ENCODE measurements at regions not wholly inside any gene's neighbourhood (a gene's known extent, or its start where the extent isn't known, plus 50 kb on each side); places are given as distances from the start of the nearest gene placed in this dataset.

GRCh38 chr1:233730380-233730779, 116.5 kb downstream of the KCNK1 start:
- TF ChIP-seq CTCF (IDR thresholded peaks at IDR 0.05; ENCODE audit: unreplicated experiment) = no peak
- Mint-ChIP-seq H3K4me3 (ENCODE audit: low read depth, unreplicated experiment) (no peak overlapping the region), H3K27me3 (ENCODE audit: unreplicated experiment) (no peaks in the 10 kb centered on the region), H3K27ac (ENCODE audit: unreplicated experiment) (no peak overlapping the region), H3K9me3 (ENCODE audit: low read depth, unreplicated experiment) (no peaks in the 10 kb centered on the region), H3K36me3 (ENCODE audit: insufficient read depth, unreplicated experiment) (no peaks in the 10 kb centered on the region), H3K4me1 (ENCODE audit: low read depth, unreplicated experiment) (no peaks in the 10 kb centered on the region)
- intact Hi-C loops (cut with micrococcal nuclease; ENCODE audit: unreplicated experiment) = no loop called here
- CTCF ChIA-PET = no interaction called here
- DNase-seq = no peak
- BruUV-seq (replicated peaks) = no TSS peak

- CTCF ChIA-PET = no interaction called here
- no peaks in the 10 kb centered on the region for H3K4me1 Mint-ChIP-seq (ENCODE audit: low read depth, unreplicated experiment)
- BruUV-seq (replicated peaks) = no TSS peak
- H3K36me3 Mint-ChIP-seq (ENCODE audit: insufficient read depth, unreplicated experiment) = no peaks in the 10 kb centered on the region
- no peaks in the 10 kb centered on the region for H3K9me3 Mint-ChIP-seq (ENCODE audit: low read depth, unreplicated experiment)
- no peak overlapping the region for H3K4me3 Mint-ChIP-seq (ENCODE audit: low read depth, unreplicated experiment)
- intact Hi-C loops (cut with micrococcal nuclease; ENCODE audit: unreplicated experiment) = no loop called here
- no peak for TF ChIP-seq CTCF (IDR thresholded peaks at IDR 0.05; ENCODE audit: unreplicated experiment)
- H3K27me3 Mint-ChIP-seq (ENCODE audit: unreplicated experiment) = no peaks in the 10 kb centered on the region
- H3K27ac Mint-ChIP-seq (ENCODE audit: unreplicated experiment) = no peak overlapping the region
- peak; percentile 26 for DNase-seq
Observed at GRCh38 chr1:233730809-233731208, 116.9 kb downstream of the KCNK1 start.

GRCh38 chr1:233732206-233732605, 118.3 kb downstream of the KCNK1 start:
- Mint-ChIP-seq H3K27me3 (ENCODE audit: unreplicated experiment) (no peaks in the 10 kb centered on the region), H3K9me3 (ENCODE audit: low read depth, unreplicated experiment) (no peaks in the 10 kb centered on the region), H3K36me3 (ENCODE audit: insufficient read depth, unreplicated experiment) (no peaks in the 10 kb centered on the region), H3K4me1 (ENCODE audit: low read depth, unreplicated experiment) (no peaks in the 10 kb centered on the region), H3K4me3 (ENCODE audit: low read depth, unreplicated experiment) (no peak overlapping the region), H3K27ac (ENCODE audit: unreplicated experiment) (no peak overlapping the region)
- no peak for TF ChIP-seq CTCF (IDR thresholded peaks at IDR 0.05; ENCODE audit: unreplicated experiment)
- intact Hi-C loops (cut with micrococcal nuclease; ENCODE audit: unreplicated experiment) = no loop called here
- CTCF ChIA-PET = interaction anchor here (0.6 kb wide), 1 partner anchor 380 kb away, joined by 4 read pairs; no protein-coding TSS in a partner anchor
- no TSS peak for BruUV-seq (replicated peaks)
- no peak for DNase-seq

- intact Hi-C loops (cut with micrococcal nuclease; ENCODE audit: unreplicated experiment) = no loop called here
- CTCF ChIA-PET = no interaction called here
- DNase-seq = no peak
- H3K9me3 Mint-ChIP-seq (ENCODE audit: low read depth, unreplicated experiment) = no peaks in the 10 kb centered on the region
- H3K4me1 Mint-ChIP-seq (ENCODE audit: low read depth, unreplicated experiment) = no peaks in the 10 kb centered on the region
- no peak overlapping the region for H3K27ac Mint-ChIP-seq (ENCODE audit: unreplicated experiment)
- no peaks in the 10 kb centered on the region for H3K27me3 Mint-ChIP-seq (ENCODE audit: unreplicated experiment)
- H3K4me3 Mint-ChIP-seq (ENCODE audit: low read depth, unreplicated experiment) = no peak overlapping the region
- no peak for TF ChIP-seq CTCF (IDR thresholded peaks at IDR 0.05; ENCODE audit: unreplicated experiment)
- BruUV-seq (replicated peaks) = no TSS peak
- H3K36me3 Mint-ChIP-seq (ENCODE audit: insufficient read depth, unreplicated experiment) = no peaks in the 10 kb centered on the region
Observed at GRCh38 chr1:233734456-233734855, 120.5 kb downstream of the KCNK1 start.

GRCh38 chr1:233735331-233735730, 121.4 kb downstream of the KCNK1 start:
- Mint-ChIP-seq H3K4me3 (ENCODE audit: low read depth, unreplicated experiment) (no peak overlapping the region), H3K4me1 (ENCODE audit: low read depth, unreplicated experiment) (no peaks in the 10 kb centered on the region), H3K27me3 (ENCODE audit: unreplicated experiment) (no peaks in the 10 kb centered on the region), H3K27ac (ENCODE audit: unreplicated experiment) (no peak overlapping the region), H3K9me3 (ENCODE audit: low read depth, unreplicated experiment) (no peaks in the 10 kb centered on the region), H3K36me3 (ENCODE audit: insufficient read depth, unreplicated experiment) (no peaks in the 10 kb centered on the region)
- TF ChIP-seq CTCF (IDR thresholded peaks at IDR 0.05; ENCODE audit: unreplicated experiment) = no peak
- intact Hi-C loops (cut with micrococcal nuclease; ENCODE audit: unreplicated experiment) = no loop called here
- DNase-seq = no peak
- CTCF ChIA-PET = no interaction called here
- no TSS peak for BruUV-seq (replicated peaks)

All from Calu3 (cell line).